ENCODE measurements at regions not wholly inside any gene's neighbourhood (a gene's known extent, or its start where the extent isn't known, plus 50 kb on each side); places are given as distances from the start of the nearest gene placed in this dataset.

GRCh38 chr4:57369446-57369845 is 259.3 kb upstream of the IGFBP7 start:
- intact Hi-C loops (cut with DNase I, micrococcal nuclease) = no loop called here
- Mint-ChIP-seq H3K36me3 (ENCODE audit: low read depth) (no peaks in the 10 kb centered on the region), H3K27ac (no peak overlapping the region), H3K9me3 (no peaks in the 10 kb centered on the region), H3K4me3 (no peak overlapping the region), H3K27me3 (no peaks in the 10 kb centered on the region), H3K4me1 (ENCODE audit: low read depth) (no peaks in the 10 kb centered on the region)
- TF ChIP-seq CTCF (IDR thresholded peaks at IDR 0.05) = no peak
- Histone ChIP-seq H3K36me3 (ENCODE audit: insufficient read depth, low read length) (no peaks in the 10 kb centered on the region), H3K27ac (ENCODE audit: low read depth in 1 of 2, low read length in 2 of 2) (no peak overlapping the region), H3K4me1 (ENCODE audit: insufficient read depth, low read length) (no peaks in the 10 kb centered on the region), H3K27me3 (ENCODE audit: control insufficient read depth in 1 of 2, insufficient read depth in 2 of 2, low read length in 2 of 2) (no peaks in the 10 kb centered on the region), H3K4me3 (ENCODE audit: low read length) (no peak overlapping the region), H3K9me3 (ENCODE audit: control insufficient read depth in 1 of 2, insufficient read depth in 1 of 2, low read length in 2 of 2) (no peaks in the 10 kb centered on the region)
- ChIA-PET POLR2A (no interaction called here), CTCF (no interaction called here)
- DNase-seq = no peak
- ATAC-seq (ENCODE audit: poor library complexity) = no peak

- no peak for TF ChIP-seq CTCF (IDR thresholded peaks at IDR 0.05)
- Mint-ChIP-seq H3K36me3 (ENCODE audit: low read depth) (no peaks in the 10 kb centered on the region), H3K27me3 (no peaks in the 10 kb centered on the region), H3K9me3 (no peaks in the 10 kb centered on the region), H3K4me1 (ENCODE audit: low read depth) (no peaks in the 10 kb centered on the region), H3K27ac (no peak overlapping the region), H3K4me3 (no peak overlapping the region)
- Histone ChIP-seq H3K36me3 (ENCODE audit: insufficient read depth, low read length) (no peaks in the 10 kb centered on the region), H3K9me3 (ENCODE audit: control insufficient read depth in 1 of 2, insufficient read depth in 1 of 2, low read length in 2 of 2) (no peaks in the 10 kb centered on the region), H3K4me1 (ENCODE audit: insufficient read depth, low read length) (no peaks in the 10 kb centered on the region), H3K27me3 (ENCODE audit: control insufficient read depth in 1 of 2, insufficient read depth in 2 of 2, low read length in 2 of 2) (no peaks in the 10 kb centered on the region), H3K27ac (ENCODE audit: low read depth in 1 of 2, low read length in 2 of 2) (no peak overlapping the region), H3K4me3 (ENCODE audit: low read length) (no peak overlapping the region)
- DNase-seq (no peak), ATAC-seq (ENCODE audit: poor library complexity) (no peak)
- intact Hi-C loops (cut with DNase I, micrococcal nuclease) = no loop called here
- ChIA-PET POLR2A (no interaction called here), CTCF (no interaction called here)
These were observed 254.1 kb upstream of the IGFBP7 start for GRCh38 chr4:57364255-57364654.

GRCh38 chr4:57363346-57363745 is 253.2 kb upstream of the IGFBP7 start:
- no peaks in the 10 kb centered on the region for H3K27me3 ChIP-seq (ENCODE audit: control insufficient read depth in 1 of 2, insufficient read depth in 2 of 2, low read length in 2 of 2)
- H3K27me3 Mint-ChIP-seq = no peaks in the 10 kb centered on the region
- H3K27ac Mint-ChIP-seq = no peak overlapping the region
- no peaks in the 10 kb centered on the region for H3K36me3 ChIP-seq (ENCODE audit: insufficient read depth, low read length)
- H3K4me1 ChIP-seq (ENCODE audit: insufficient read depth, low read length) = no peaks in the 10 kb centered on the region
- H3K4me3 ChIP-seq (ENCODE audit: low read length) = no peak overlapping the region
- no peak overlapping the region for H3K4me3 Mint-ChIP-seq
- no peak overlapping the region for H3K27ac ChIP-seq (ENCODE audit: low read depth in 1 of 2, low read length in 2 of 2)
- ATAC-seq (ENCODE audit: poor library complexity) (no peak), DNase-seq (no peak)
- ChIA-PET POLR2A (no interaction called here), CTCF (no interaction called here)
- intact Hi-C loops (cut with DNase I, micrococcal nuclease) = no loop called here
- H3K36me3 Mint-ChIP-seq (ENCODE audit: low read depth) = no peaks in the 10 kb centered on the region
- H3K9me3 ChIP-seq (ENCODE audit: control insufficient read depth in 1 of 2, insufficient read depth in 1 of 2, low read length in 2 of 2) = no peaks in the 10 kb centered on the region
- H3K9me3 Mint-ChIP-seq = no peaks in the 10 kb centered on the region
- TF ChIP-seq CTCF (IDR thresholded peaks at IDR 0.05) = no peak
- no peaks in the 10 kb centered on the region for H3K4me1 Mint-ChIP-seq (ENCODE audit: low read depth)

All from CD4-positive, alpha-beta T cell (primary cell).